IMR-90 (cell line): ENCODE measurements at regions not wholly inside any gene's neighbourhood (a gene's known extent, or its start where the extent isn't known, plus 50 kb on each side); places are given as distances from the start of the nearest gene placed in this dataset.

ENCODE experiments used
- ATAC-seq: fragments of 200-7000 bp; cut with Tn5 transposase; 2 replicates; pipeline ENCODE4 v1.9.1; 2020; ENCODE audit warnings: low read depth, mild to moderate bottlenecking, moderate library complexity
- BruUV-seq: library from RNA; stranded (reverse); fragments of 400-500 nt; replicated peaks from 2 replicates; lab custom pipeline; 2021; lab: Mats Ljungman, UMichigan
- CTCF ChIA-PET: fragments of 300-600 bp; formaldehyde crosslinking; extraction: SDS; loops from one replicate; lab custom pipeline; 2021; ENCODE audit warnings: antibody characterized with exemption; lab: Yijun Ruan, JAX
- POLR2A ChIA-PET: fragments of 300-600 bp; sonication (Branson Sonifier 250); formaldehyde crosslinking; loops from one replicate; lab custom pipeline; 2022; ENCODE audit warnings: antibody characterized with exemption; ENCODE audit not compliant: unreplicated experiment; lab: Charles Lee
- DNase-seq: peaks from one replicate; pipeline ENCODE4 v3.0.0; 2013
- H2AFZ ChIP-seq: replicated peaks from 2 replicates; pipeline ENCODE3; 2013; ENCODE audit warnings: low read length, mild to moderate bottlenecking; ENCODE audit not compliant: poor library complexity
- H2AK5ac ChIP-seq: 2 replicates; pipeline ENCODE4 v1.6.1; 2013; ENCODE audit warnings: low read depth, low read length, inconsistent platforms
- H2AK9ac ChIP-seq: replicated peaks from 2 replicates; pipeline ENCODE3; 2013; ENCODE audit warnings: mild to moderate bottlenecking, low read depth, low read length, moderate library complexity; ENCODE audit not compliant: poor library complexity
- H2BK120ac ChIP-seq: 2 replicates; pipeline ENCODE4 v1.6.1; 2013; ENCODE audit warnings: low read depth, low read length, inconsistent platforms
- H2BK15ac ChIP-seq: 3 replicates; pipeline ENCODE4 v1.6.1; 2013; ENCODE audit warnings: low read depth, low read length, inconsistent platforms
- H2BK20ac ChIP-seq: 2 replicates; pipeline ENCODE4 v1.6.1; 2013; ENCODE audit warnings: low read depth, mild to moderate bottlenecking, inconsistent platforms, low read length, moderate library complexity
- H2BK5ac ChIP-seq: 2 replicates; pipeline ENCODE4 v1.6.1; 2013; ENCODE audit warnings: mild to moderate bottlenecking, low read depth, low read length, inconsistent platforms; ENCODE audit not compliant: poor library complexity, severe bottlenecking
- H3K14ac ChIP-seq: replicated peaks from 2 replicates; pipeline ENCODE4 v1.6.1; 2013; ENCODE audit warnings: low read depth, low read length, inconsistent platforms
- H3K18ac ChIP-seq: 2 replicates; pipeline ENCODE4 v1.6.1; 2013; ENCODE audit warnings: low read depth, low read length, control low read depth
- H3K23ac ChIP-seq: 2 replicates; pipeline ENCODE4 v1.6.1; 2013; ENCODE audit warnings: low read depth, low read length, inconsistent platforms
- H3K27ac ChIP-seq: 2 replicates; pipeline ENCODE4 v1.5.1; 2013; ENCODE audit warnings: mild to moderate bottlenecking, control low read depth, low read length; ENCODE audit not compliant: insufficient read depth
- H3K27me3 ChIP-seq: 2 replicates; pipeline ENCODE4 v1.6.1; 2013; ENCODE audit warnings: low read length; ENCODE audit not compliant: control insufficient read depth, insufficient read depth
- H3K36me3 ChIP-seq: 2 replicates; pipeline ENCODE4 v1.6.1; 2013; ENCODE audit warnings: low read length, mixed read lengths; ENCODE audit not compliant: control insufficient read depth, insufficient read depth
- H3K4ac ChIP-seq: 2 replicates; pipeline ENCODE4 v1.6.1; 2013; ENCODE audit warnings: low read depth, low read length, inconsistent platforms
- H3K4me1 ChIP-seq: 2 replicates; pipeline ENCODE4 v1.6.1; 2013; ENCODE audit warnings: low read length, mixed read lengths; ENCODE audit not compliant: control insufficient read depth, insufficient read depth
- H3K4me2 ChIP-seq: 2 replicates; pipeline ENCODE4 v1.6.1; 2013; ENCODE audit warnings: low read depth, mild to moderate bottlenecking, control low read depth, low read length, moderate library complexity
- H3K4me3 ChIP-seq: 2 replicates; pipeline ENCODE4 v1.5.1; 2013; ENCODE audit warnings: low read depth, mild to moderate bottlenecking, control low read depth, low read length, moderate library complexity; ENCODE audit not compliant: insufficient read depth
- H3K56ac ChIP-seq: 2 replicates; pipeline ENCODE4 v1.6.1; 2013; ENCODE audit warnings: low read length, inconsistent platforms; ENCODE audit not compliant: insufficient read depth; ENCODE audit errors: extremely low read depth
- H3K79me1 ChIP-seq, 2 experiments: 2 replicates each; pipeline ENCODE4 v1.6.1; 2013; ENCODE audit warnings: low read length in 2 of 2, inconsistent platforms in 1 of 2, low read depth in 1 of 2
- H3K9ac ChIP-seq: 2 replicates; pipeline ENCODE4 v1.6.1; 2013; ENCODE audit warnings: low read depth, low read length, control low read depth
- H3K9me1 ChIP-seq: 2 replicates; pipeline ENCODE4 v1.6.1; 2013; ENCODE audit warnings: low read length, inconsistent platforms; ENCODE audit not compliant: insufficient read depth
- H3K9me3 ChIP-seq: 2 replicates; pipeline ENCODE4 v1.6.1; 2013; ENCODE audit warnings: low read length; ENCODE audit not compliant: control insufficient read depth, insufficient read depth
- H4K20me1 ChIP-seq: 2 replicates; pipeline ENCODE4 v1.6.1; 2013; ENCODE audit warnings: low read length, inconsistent platforms; ENCODE audit not compliant: insufficient read depth
- H4K5ac ChIP-seq: 2 replicates; pipeline ENCODE4 v1.6.1; 2013; ENCODE audit warnings: mild to moderate bottlenecking, low read depth, low read length, control low read depth
- H4K8ac ChIP-seq, 2 experiments: 2 replicates each; pipeline ENCODE4 v1.6.1; 2013; ENCODE audit warnings: low read depth in 2 of 2, low read length in 2 of 2, control low read depth in 1 of 2, inconsistent platforms in 1 of 2
- H4K91ac ChIP-seq: 2 replicates; pipeline ENCODE4 v1.6.1; 2013; ENCODE audit warnings: low read depth, low read length, inconsistent platforms; ENCODE audit not compliant: insufficient read depth
- BHLHE40 ChIP-seq: fragments of 150-350 bp; IDR thresholded peaks from 2 replicates; pipeline ENCODE4 v1.6.1; 2016; ENCODE audit warnings: mild to moderate bottlenecking, low read depth, low read length
- CEBPB ChIP-seq: IDR thresholded peaks from 2 replicates; pipeline ENCODE4 v1.6.1; 2012; ENCODE audit warnings: low read depth, low read length, improper control_type of control experiment
- CHD1 ChIP-seq: IDR thresholded peaks from 2 replicates; pipeline ENCODE4 v1.6.1; 2012; ENCODE audit warnings: low read depth, low read length, improper control_type of control experiment
- CTCF ChIP-seq: conservative IDR thresholded peaks from 2 replicates; pipeline ENCODE4 v1.5.1; 2012; ENCODE audit warnings: mild to moderate bottlenecking, low read depth, low read length, improper control_type of control experiment
- ELK1 ChIP-seq: fragments of 150-350 bp; IDR thresholded peaks from 2 replicates; pipeline ENCODE4 v1.6.1; 2016; ENCODE audit warnings: low read depth, mild to moderate bottlenecking, low read length, moderate library complexity, borderline replicate concordance
- FOS ChIP-seq: fragments of 150-350 bp; IDR thresholded peaks from 2 replicates; pipeline ENCODE4 v1.6.1; 2016; ENCODE audit warnings: low read depth, low read length
- MAFK ChIP-seq: IDR thresholded peaks from 2 replicates; pipeline ENCODE4 v1.6.1; 2012; ENCODE audit warnings: low read depth, low read length, improper control_type of control experiment
- MXI1 ChIP-seq: IDR thresholded peaks from 2 replicates; pipeline ENCODE4 v1.6.1; 2012; ENCODE audit warnings: low read depth, mild to moderate bottlenecking, low read length, moderate library complexity, borderline replicate concordance
- NFE2L2 ChIP-seq: fragments of 150-350 bp; IDR thresholded peaks from 2 replicates; pipeline ENCODE4 v1.6.1; 2016; ENCODE audit warnings: low read depth, mild to moderate bottlenecking, low read length
- POLR2A ChIP-seq: IDR thresholded peaks from 2 replicates; pipeline ENCODE4 v1.6.1; 2012; ENCODE audit warnings: mild to moderate bottlenecking, low read depth, low read length
- RCOR1 ChIP-seq: IDR thresholded peaks from 2 replicates; pipeline ENCODE4 v1.6.1; 2012; ENCODE audit warnings: mild to moderate bottlenecking, low read length, improper control_type of control experiment; ENCODE audit not compliant: insufficient replicate concordance
- RFX5 ChIP-seq: IDR thresholded peaks from 2 replicates; pipeline ENCODE4 v1.8.0; 2012; ENCODE audit warnings: low read depth, mild to moderate bottlenecking, low read length, moderate library complexity
- SMC3 ChIP-seq: fragments of 150-350 bp; IDR thresholded peaks from 2 replicates; pipeline ENCODE4 v1.6.1; 2016; ENCODE audit warnings: low read depth, mild to moderate bottlenecking, antibody characterized with exemption, low read length, moderate library complexity
- WGBS, 2 experiments: methylation state at CpG; one replicate each; pipeline versions ENCODE4 v1.1.5 to v1.1.7; 2013; ENCODE audit warnings: missing lambda C conversion rate in 2 of 2; ENCODE audit not compliant: insufficient read length in 1 of 2; ENCODE audit errors: extremely low coverage in 2 of 2; 5-methylcytosine and 5-hydroxymethylcytosine counted together
- dilution Hi-C: fragments of 300-500 bp; cut with HindIII; formaldehyde crosslinking; loops from one replicate; pipeline ENCODE4 v1.14.3; 2018; ENCODE audit warnings: low sequenced_read_pairs; ENCODE audit not compliant: unreplicated experiment
- in situ Hi-C: fragments of 300-500 bp; cut with MboI; formaldehyde crosslinking; loops from 3 replicates; pipeline ENCODE4 v1.14.3; 2019; ENCODE audit warnings: low sequenced_read_pairs, inconsistent platforms, mixed read lengths
- intact Hi-C: fragments of 100-400 bp; cut with micrococcal nuclease; formaldehyde crosslinking; loops from 2 replicates; pipeline ENCODE4 v1.10.0; 2022
- TF ChIP-seq, protein P1 (sequence below): fragments of 150-350 bp; IDR thresholded peaks from 2 replicates; pipeline ENCODE4 v1.6.1; 2017; ENCODE audit warnings: mild to moderate bottlenecking, antibody characterized with exemption, low read length, low read depth

GRCh38 chr11:135046556-135046955 lies 634.5 kb upstream of the B3GAT1 start:
- H3K79me1 ChIP-seq: no peaks in the 10 kb centered on the region
- no peak for TF ChIP-seq CEBPB
- TF ChIP-seq ELK1: no peak
- no peak for TF ChIP-seq FOS
- TF ChIP-seq, protein P1, sequence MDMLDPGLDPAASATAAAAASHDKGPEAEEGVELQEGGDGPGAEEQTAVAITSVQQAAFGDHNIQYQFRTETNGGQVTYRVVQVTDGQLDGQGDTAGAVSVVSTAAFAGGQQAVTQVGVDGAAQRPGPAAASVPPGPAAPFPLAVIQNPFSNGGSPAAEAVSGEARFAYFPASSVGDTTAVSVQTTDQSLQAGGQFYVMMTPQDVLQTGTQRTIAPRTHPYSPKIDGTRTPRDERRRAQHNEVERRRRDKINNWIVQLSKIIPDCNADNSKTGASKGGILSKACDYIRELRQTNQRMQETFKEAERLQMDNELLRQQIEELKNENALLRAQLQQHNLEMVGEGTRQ: no peak
- no peak for TF ChIP-seq MAFK
- TF ChIP-seq BHLHE40: no peak
- TF ChIP-seq CTCF: no peak
- TF ChIP-seq CHD1: no peak
- no peak for TF ChIP-seq POLR2A
- TF ChIP-seq SMC3: no peak
- TF ChIP-seq RFX5: no peak
- no peak for TF ChIP-seq RCOR1
- TF ChIP-seq NFE2L2: no peak
- TF ChIP-seq MXI1: no peak
- H3K36me3 ChIP-seq: no peaks in the 10 kb centered on the region
- H4K5ac ChIP-seq: no peak overlapping the region
- no CpG with 5 or more reads among the region's 8 CpGs for WGBS, 2 experiments
- no TSS peak for BruUV-seq
- ATAC-seq: no peak
- H2BK120ac ChIP-seq: no peak overlapping the region
- no peak for DNase-seq
- dilution Hi-C loops: no loop called here
- H4K91ac ChIP-seq: no peak overlapping the region
- intact Hi-C loops: no loop called here
- no peak overlapping the region for H3K4me2 ChIP-seq
- no peaks in the 10 kb centered on the region for H3K9me1 ChIP-seq
- H3K23ac ChIP-seq: no peak overlapping the region
- no peaks in the 10 kb centered on the region for H4K20me1 ChIP-seq
- no peak overlapping the region for H3K27ac ChIP-seq
- no peak overlapping the region for H3K9ac ChIP-seq
- CTCF ChIA-PET: no interaction called here
- no peak overlapping the region for H2AK9ac ChIP-seq
- H3K4me3 ChIP-seq: no peak overlapping the region
- no peak overlapping the region for H3K56ac ChIP-seq
- no peak overlapping the region for H2AFZ ChIP-seq
- H3K9me3 ChIP-seq: peaks cover 21% of the 10 kb centered on the region
- no peak overlapping the region for H3K4ac ChIP-seq
- H3K18ac ChIP-seq: no peak overlapping the region
- H2BK15ac ChIP-seq: no peak overlapping the region
- H2BK5ac ChIP-seq: no peak overlapping the region
- no peak overlapping the region for H3K14ac ChIP-seq
- no peak overlapping the region for H4K8ac ChIP-seq
- H2BK20ac ChIP-seq: no peak overlapping the region
- no peaks in the 10 kb centered on the region for H3K27me3 ChIP-seq
- in situ Hi-C loops: no loop called here
- POLR2A ChIA-PET: no interaction called here
- H3K4me1 ChIP-seq: no peaks in the 10 kb centered on the region
- no peak overlapping the region for H2AK5ac ChIP-seq
